Nephron (organoid): ENCODE measurements at regions not wholly inside any gene's neighbourhood (a gene's known extent, or its start where the extent isn't known, plus 50 kb on each side); places are given as distances from the start of the nearest gene placed in this dataset.

Source experiments
- H3K27ac Mint-ChIP-seq, 3 experiments: 2 replicates each; pipeline ENCODE4 v1.8.0; 2020; ENCODE audit warnings: mixed read lengths in 3 of 3, mild to moderate bottlenecking in 2 of 3, moderate library complexity in 1 of 3
- H3K27me3 Mint-ChIP-seq: 2 replicates; pipeline ENCODE4 v1.8.0; 2021; ENCODE audit warnings: low read depth, mild to moderate bottlenecking, moderate library complexity, mixed read lengths
- H3K36me3 Mint-ChIP-seq: 2 replicates; pipeline ENCODE4 v1.8.0; 2020; ENCODE audit warnings: low read depth, mixed read lengths
- H3K4me1 Mint-ChIP-seq: 2 replicates; pipeline ENCODE4 v1.8.0; 2020; ENCODE audit warnings: mixed read lengths
- H3K4me3 Mint-ChIP-seq, 3 experiments: 2 replicates each; pipeline ENCODE4 v1.8.0; 2020; ENCODE audit warnings: mild to moderate bottlenecking in 3 of 3, mixed read lengths in 3 of 3, moderate library complexity in 2 of 3
- H3K9me3 Mint-ChIP-seq: 2 replicates; pipeline ENCODE4 v1.8.0; 2020; ENCODE audit warnings: mixed read lengths
- TF ChIP-seq, protein P1 (sequence below), 3 experiments: fragments of 200-600 bp; sonication (generic); IDR thresholded peaks; one replicate each; pipeline ENCODE4 v1.5.0; 2021; ENCODE audit warnings: antibody characterized with exemption in 3 of 3; ENCODE audit not compliant: unreplicated experiment in 3 of 3

DNA sequence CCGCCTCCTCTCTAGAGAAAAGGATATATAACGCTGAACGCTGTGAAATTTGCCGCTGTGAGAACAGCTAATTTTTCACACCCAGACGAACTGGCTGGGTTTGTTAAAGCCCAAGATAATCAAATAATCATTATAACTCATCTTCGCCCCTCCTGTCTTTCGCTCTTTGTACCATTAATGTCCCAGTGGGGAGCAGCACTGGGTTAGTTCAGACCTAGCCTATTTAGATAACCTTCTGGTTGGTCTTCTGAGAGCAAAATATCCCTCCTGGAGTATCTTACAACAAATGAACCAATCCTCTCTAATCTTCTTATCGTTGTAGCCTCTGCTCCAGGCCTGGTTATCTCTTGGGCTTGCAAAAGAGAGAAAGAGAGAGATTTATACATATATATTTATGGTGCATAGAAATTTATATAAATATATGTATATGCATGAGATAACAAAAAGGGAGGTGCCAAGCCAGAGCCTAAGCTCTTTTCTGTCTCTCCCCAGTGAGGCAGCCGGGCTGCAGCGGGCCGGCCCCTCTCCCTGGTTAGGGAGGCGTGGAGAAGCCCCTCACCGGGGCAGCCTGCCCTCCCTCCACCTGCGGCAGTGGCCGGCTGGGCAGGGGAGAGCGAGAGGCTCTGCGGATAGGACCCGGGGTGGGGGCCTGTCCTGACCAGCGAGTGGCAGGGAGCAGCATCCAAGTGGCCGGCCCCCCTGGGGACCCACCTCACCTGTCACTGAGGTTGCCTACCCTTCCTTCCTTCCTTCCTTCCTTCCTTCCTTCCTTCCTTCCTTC lies 202.0 kb upstream of the LHX5 start:
- Mint-ChIP-seq H3K36me3 (no peaks in the 10 kb centered on the region), H3K27ac (no peak overlapping the region), H3K9me3 (no peaks in the 10 kb centered on the region), H3K27me3 (peaks cover 66% of the 10 kb centered on the region), H3K4me3 (no peak overlapping the region), H3K4me1 (no peaks in the 10 kb centered on the region)
- TF ChIP-seq, protein P1, sequence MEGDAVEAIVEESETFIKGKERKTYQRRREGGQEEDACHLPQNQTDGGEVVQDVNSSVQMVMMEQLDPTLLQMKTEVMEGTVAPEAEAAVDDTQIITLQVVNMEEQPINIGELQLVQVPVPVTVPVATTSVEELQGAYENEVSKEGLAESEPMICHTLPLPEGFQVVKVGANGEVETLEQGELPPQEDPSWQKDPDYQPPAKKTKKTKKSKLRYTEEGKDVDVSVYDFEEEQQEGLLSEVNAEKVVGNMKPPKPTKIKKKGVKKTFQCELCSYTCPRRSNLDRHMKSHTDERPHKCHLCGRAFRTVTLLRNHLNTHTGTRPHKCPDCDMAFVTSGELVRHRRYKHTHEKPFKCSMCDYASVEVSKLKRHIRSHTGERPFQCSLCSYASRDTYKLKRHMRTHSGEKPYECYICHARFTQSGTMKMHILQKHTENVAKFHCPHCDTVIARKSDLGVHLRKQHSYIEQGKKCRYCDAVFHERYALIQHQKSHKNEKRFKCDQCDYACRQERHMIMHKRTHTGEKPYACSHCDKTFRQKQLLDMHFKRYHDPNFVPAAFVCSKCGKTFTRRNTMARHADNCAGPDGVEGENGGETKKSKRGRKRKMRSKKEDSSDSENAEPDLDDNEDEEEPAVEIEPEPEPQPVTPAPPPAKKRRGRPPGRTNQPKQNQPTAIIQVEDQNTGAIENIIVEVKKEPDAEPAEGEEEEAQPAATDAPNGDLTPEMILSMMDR (IDR thresholded peaks at IDR 0.05; ENCODE audit: unreplicated experiment in 3 of 3): no peak

DNA sequence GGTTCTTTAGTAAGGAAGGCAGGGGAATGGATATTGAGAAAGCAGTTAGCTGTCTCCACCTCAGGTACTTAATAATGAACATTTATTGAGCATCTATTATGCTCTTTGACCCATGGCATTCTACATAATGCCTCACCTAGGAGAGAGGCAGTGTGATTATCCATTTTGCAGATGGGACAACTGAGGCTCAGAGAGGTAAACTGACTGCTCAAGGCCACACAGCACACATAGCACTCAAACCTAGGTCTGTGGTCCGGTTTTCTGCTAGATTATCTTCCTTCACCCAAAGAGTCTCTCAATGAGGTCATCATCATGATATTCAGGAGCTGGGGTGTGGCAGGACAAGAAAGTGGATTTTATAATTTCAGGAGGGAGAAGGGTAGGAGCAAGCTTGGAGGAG lies 199.1 kb upstream of the LHX5 start:
- H3K27ac Mint-ChIP-seq: no peak overlapping the region
- peaks cover 64% of the 10 kb centered on the region for H3K27me3 Mint-ChIP-seq
- no peak overlapping the region for H3K4me3 Mint-ChIP-seq
- no peaks in the 10 kb centered on the region for H3K4me1 Mint-ChIP-seq
- TF ChIP-seq, protein P1 (IDR thresholded peaks at IDR 0.05; ENCODE audit: unreplicated experiment in 3 of 3): no peak
- no peaks in the 10 kb centered on the region for H3K9me3 Mint-ChIP-seq
- H3K36me3 Mint-ChIP-seq: no peaks in the 10 kb centered on the region

GRCh38 chr12:113667676-113668356 lies 196.1 kb upstream of the LHX5 start:
- Mint-ChIP-seq H3K4me1 (no peaks in the 10 kb centered on the region), H3K9me3 (no peaks in the 10 kb centered on the region), H3K27me3 (peaks cover 48% of the 10 kb centered on the region), H3K27ac (no peak overlapping the region), H3K4me3 (no peak overlapping the region), H3K36me3 (no peaks in the 10 kb centered on the region)
- TF ChIP-seq, protein P1 (IDR thresholded peaks at IDR 0.05; ENCODE audit: unreplicated experiment in 3 of 3): no peak

DNA sequence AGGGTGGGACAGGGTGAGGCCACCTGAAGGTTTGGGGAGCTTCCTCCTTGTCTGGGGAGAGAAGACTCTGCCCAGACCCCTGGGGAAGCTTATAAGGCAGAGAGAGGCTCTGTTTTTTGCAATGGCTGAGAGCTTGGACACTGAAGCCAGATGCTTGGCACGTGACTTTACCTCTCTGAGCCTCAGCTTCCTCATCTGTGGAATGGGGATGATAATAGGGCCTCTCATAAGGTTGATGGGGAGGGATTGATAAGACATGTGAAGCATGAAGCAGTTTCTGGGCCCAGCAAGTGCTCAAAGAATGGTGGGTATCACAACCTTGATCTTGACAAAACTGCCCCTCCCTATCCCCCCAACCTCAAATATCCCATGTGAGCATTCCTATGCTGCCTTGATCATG lies 195.4 kb upstream of the LHX5 start:
- H3K36me3 Mint-ChIP-seq: no peaks in the 10 kb centered on the region
- H3K27me3 Mint-ChIP-seq: peaks cover 48% of the 10 kb centered on the region
- no peak overlapping the region for H3K27ac Mint-ChIP-seq
- TF ChIP-seq, protein P1 (IDR thresholded peaks at IDR 0.05; ENCODE audit: unreplicated experiment in 3 of 3): no peak
- H3K9me3 Mint-ChIP-seq: no peaks in the 10 kb centered on the region
- H3K4me3 Mint-ChIP-seq: no peak overlapping the region
- H3K4me1 Mint-ChIP-seq: no peaks in the 10 kb centered on the region

DNA sequence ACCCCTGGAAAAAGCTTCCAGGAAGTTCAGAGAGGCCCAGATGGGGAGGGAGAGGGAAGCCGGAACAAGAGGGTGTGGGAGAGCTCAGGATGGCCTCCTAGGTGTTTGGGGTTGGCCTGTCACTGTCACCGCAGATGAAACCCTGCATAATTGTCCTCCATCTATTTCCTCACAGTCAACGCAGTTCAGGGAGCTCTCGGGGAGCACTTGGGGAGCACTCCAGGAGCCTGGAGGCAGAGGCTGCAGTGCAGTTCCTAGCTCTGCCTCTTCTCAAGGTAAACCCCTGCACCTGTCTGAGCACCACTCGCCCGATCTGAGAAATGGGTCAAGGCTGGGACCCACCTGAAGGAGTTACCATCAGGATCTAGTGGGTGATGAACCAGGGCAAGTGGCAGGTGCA lies 194.6 kb upstream of the LHX5 start:
- Mint-ChIP-seq H3K27me3 (peaks cover 41% of the 10 kb centered on the region), H3K4me1 (no peaks in the 10 kb centered on the region), H3K27ac (no peak overlapping the region), H3K36me3 (no peaks in the 10 kb centered on the region), H3K4me3 (no peak overlapping the region), H3K9me3 (no peaks in the 10 kb centered on the region)
- TF ChIP-seq, protein P1 (IDR thresholded peaks at IDR 0.05; ENCODE audit: unreplicated experiment in 3 of 3): no peak
